Calu3 (cell line): ENCODE measurements at regions not wholly inside any gene's neighbourhood (a gene's known extent, or its start where the extent isn't known, plus 50 kb on each side); places are given as distances from the start of the nearest gene placed in this dataset.

Experiments
- BruUV-seq: library from RNA; stranded (reverse); fragments of 400-500 nt; replicated peaks from 2 replicates; lab custom pipeline; 2021; lab: Mats Ljungman, UMichigan
- CTCF ChIA-PET: fragments of 300-600 bp; sonication (Branson Sonifier 250); formaldehyde crosslinking; loops from one replicate; lab custom pipeline; 2022; ENCODE audit warnings: antibody characterized with exemption; lab: Charles Lee
- DNase-seq: peaks from one replicate; pipeline ENCODE4 v3.0.0; 2022
- H3K27ac Mint-ChIP-seq: one replicate; pipeline ENCODE4 v1.8.0; 2022; ENCODE audit warnings: mixed read lengths; ENCODE audit not compliant: unreplicated experiment
- H3K27me3 Mint-ChIP-seq: one replicate; pipeline ENCODE4 v1.8.0; 2022; ENCODE audit warnings: mixed read lengths; ENCODE audit not compliant: unreplicated experiment
- H3K36me3 Mint-ChIP-seq: one replicate; pipeline ENCODE4 v1.8.0; 2022; ENCODE audit warnings: mild to moderate bottlenecking, moderate library complexity, mixed read lengths; ENCODE audit not compliant: insufficient read depth, unreplicated experiment
- H3K4me1 Mint-ChIP-seq: one replicate; pipeline ENCODE4 v1.8.0; 2022; ENCODE audit warnings: mild to moderate bottlenecking, low read depth, mixed read lengths; ENCODE audit not compliant: unreplicated experiment
- H3K4me3 Mint-ChIP-seq: one replicate; pipeline ENCODE4 v1.8.0; 2022; ENCODE audit warnings: mild to moderate bottlenecking, low read depth, moderate library complexity, mixed read lengths; ENCODE audit not compliant: unreplicated experiment
- H3K9me3 Mint-ChIP-seq: one replicate; pipeline ENCODE4 v1.8.0; 2022; ENCODE audit warnings: low read depth, mixed read lengths; ENCODE audit not compliant: unreplicated experiment
- CTCF ChIP-seq: fragments of 200-600 bp; IDR thresholded peaks from one replicate; pipeline ENCODE4 v1.8.0; 2022; ENCODE audit warnings: antibody characterized with exemption; ENCODE audit not compliant: unreplicated experiment
- intact Hi-C: fragments of 100-400 bp; cut with micrococcal nuclease; formaldehyde crosslinking; loops from one replicate; pipeline ENCODE4 v1.10.0; 2022; ENCODE audit not compliant: unreplicated experiment

GRCh38 chr16:60731329-60732050 is 1304.7 kb downstream of the CDH8 start:
- no peak overlapping the region for H3K4me3 Mint-ChIP-seq
- CTCF ChIA-PET: no interaction called here
- intact Hi-C loops: no loop called here
- BruUV-seq: no TSS peak
- no peak overlapping the region for H3K27ac Mint-ChIP-seq
- peaks cover 23% of the 10 kb centered on the region for H3K9me3 Mint-ChIP-seq
- H3K36me3 Mint-ChIP-seq: no peaks in the 10 kb centered on the region
- DNase-seq: no peak
- no peaks in the 10 kb centered on the region for H3K27me3 Mint-ChIP-seq
- no peak for TF ChIP-seq CTCF
- H3K4me1 Mint-ChIP-seq: no peaks in the 10 kb centered on the region

- TF ChIP-seq CTCF: no peak
- CTCF ChIA-PET: interaction anchor here (0.5 kb wide), 1 partner anchor 1117 kb away, joined by 4 read pairs; no protein-coding TSS in a partner anchor
- Mint-ChIP-seq H3K27me3 (no peaks in the 10 kb centered on the region), H3K4me3 (no peak overlapping the region), H3K9me3 (peaks cover 17% of the 10 kb centered on the region), H3K4me1 (no peaks in the 10 kb centered on the region), H3K36me3 (no peaks in the 10 kb centered on the region), H3K27ac (no peak overlapping the region)
- intact Hi-C loops: no loop called here
- no TSS peak for BruUV-seq
- DNase-seq: no peak
These were observed 1307.2 kb downstream of the CDH8 start for GRCh38 chr16:60729051-60729450.

DNA sequence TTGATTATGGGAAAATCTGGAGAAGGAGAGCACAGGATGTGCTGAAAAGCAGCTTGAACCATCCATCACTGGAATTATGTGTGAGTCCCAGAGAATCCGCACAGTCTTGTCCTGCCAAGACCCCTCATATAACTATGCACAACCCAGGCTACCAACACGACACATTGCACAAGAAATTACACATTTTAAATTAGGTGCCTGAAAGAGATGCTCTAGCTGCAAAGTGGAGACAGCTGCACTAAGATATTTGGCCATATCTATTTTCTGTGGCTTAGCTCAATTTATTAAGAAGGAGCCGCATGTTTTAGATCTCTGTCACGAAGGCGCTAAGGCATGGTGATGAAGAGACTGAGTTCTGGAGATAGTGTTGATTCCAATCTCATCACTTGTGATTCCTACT is 1308.4 kb downstream of the CDH8 start:
- Mint-ChIP-seq H3K27ac (no peak overlapping the region), H3K4me3 (no peak overlapping the region), H3K9me3 (peaks cover 19% of the 10 kb centered on the region), H3K36me3 (no peaks in the 10 kb centered on the region), H3K4me1 (no peaks in the 10 kb centered on the region), H3K27me3 (no peaks in the 10 kb centered on the region)
- TF ChIP-seq CTCF: no peak
- no peak for DNase-seq
- intact Hi-C loops: no loop called here
- CTCF ChIA-PET: no interaction called here
- no TSS peak for BruUV-seq

GRCh38 chr16:60720060-60720459 is 1316.2 kb downstream of the CDH8 start:
- Mint-ChIP-seq H3K9me3 (peaks cover 15% of the 10 kb centered on the region), H3K36me3 (no peaks in the 10 kb centered on the region), H3K27ac (no peak overlapping the region), H3K4me1 (no peaks in the 10 kb centered on the region), H3K4me3 (no peak overlapping the region), H3K27me3 (no peaks in the 10 kb centered on the region)
- BruUV-seq: no TSS peak
- intact Hi-C loops: no loop called here
- DNase-seq: no peak
- CTCF ChIA-PET: no interaction called here
- TF ChIP-seq CTCF: no peak
